Effector memory CD8-positive, alpha-beta T cell (primary cell): ENCODE measurements at regions not wholly inside any gene's neighbourhood (a gene's known extent, or its start where the extent isn't known, plus 50 kb on each side); places are given as distances from the start of the nearest gene placed in this dataset.
"Not testable (repeated sequence)": the region's sequence is repeated elsewhere in the genome, so short reads cannot be mapped to it uniquely, and the experiment has no call there.

ENCODE experiments used
- ATAC-seq: fragments of 150-1000 bp; cut with Tn5 transposase; replicated peaks from 2 replicates; pipeline ENCODE4 v1.10.0; 2021; ENCODE audit warnings: mild to moderate bottlenecking, moderate library complexity
- DNase-seq, 3 experiments: peaks; one replicate each; pipeline ENCODE4 v3.0.0; 2021
- H3K27ac Mint-ChIP-seq, 2 donors: one replicate each; pipeline ENCODE4 v1.8.0; 2022; ENCODE audit warnings: mild to moderate bottlenecking in 2 of 2, mixed read lengths in 2 of 2, moderate library complexity in 2 of 2
- H3K27me3 Mint-ChIP-seq, 2 donors: one replicate each; pipeline ENCODE4 v1.8.0; 2022; ENCODE audit warnings: mixed read lengths in 2 of 2
- H3K36me3 Mint-ChIP-seq: one replicate; pipeline ENCODE4 v1.8.0; 2022; ENCODE audit warnings: mild to moderate bottlenecking, moderate library complexity, mixed read lengths; ENCODE audit not compliant: insufficient read depth
- H3K4me1 Mint-ChIP-seq, 2 donors: one replicate each; pipeline ENCODE4 v1.8.0; 2022; ENCODE audit warnings: low read depth in 2 of 2, mixed read lengths in 2 of 2
- H3K4me3 Mint-ChIP-seq, 2 donors: one replicate each; pipeline ENCODE4 v1.8.0; 2022; ENCODE audit warnings: mild to moderate bottlenecking in 2 of 2, mixed read lengths in 2 of 2, moderate library complexity in 2 of 2
- H3K9me3 Mint-ChIP-seq, 2 donors: one replicate each; pipeline ENCODE4 v1.8.0; 2022; ENCODE audit warnings: mixed read lengths in 2 of 2

DNA sequence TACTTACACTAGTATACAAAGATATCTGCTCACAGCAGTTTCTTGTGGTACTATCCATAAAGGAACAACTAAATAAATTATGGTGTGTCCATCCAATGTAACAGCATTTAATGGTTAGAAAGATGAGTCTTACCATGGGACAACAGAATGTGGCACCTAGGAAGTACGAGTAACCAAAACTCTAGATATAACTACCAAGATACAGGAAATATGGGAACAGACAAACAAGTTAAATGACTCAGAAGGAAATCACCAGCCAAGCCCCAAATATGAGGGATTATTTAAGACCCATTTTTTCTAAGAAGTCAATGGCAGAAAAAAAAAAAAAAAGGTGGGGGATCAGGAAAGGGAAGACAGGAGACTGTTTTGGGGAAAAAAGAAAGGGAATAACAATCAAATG is 294.8 kb downstream of the PRELID2 start:
- no peaks in the 10 kb centered on the region for H3K4me1 Mint-ChIP-seq
- H3K9me3 Mint-ChIP-seq = peaks cover 0 to 3% of the 10 kb centered on the region in 2 donors
- no peak overlapping the region for H3K4me3 Mint-ChIP-seq
- no peaks in the 10 kb centered on the region for H3K27me3 Mint-ChIP-seq
- DNase-seq (no peak), ATAC-seq (no peak)
- no peaks in the 10 kb centered on the region for H3K36me3 Mint-ChIP-seq
- no peak overlapping the region for H3K27ac Mint-ChIP-seq

DNA sequence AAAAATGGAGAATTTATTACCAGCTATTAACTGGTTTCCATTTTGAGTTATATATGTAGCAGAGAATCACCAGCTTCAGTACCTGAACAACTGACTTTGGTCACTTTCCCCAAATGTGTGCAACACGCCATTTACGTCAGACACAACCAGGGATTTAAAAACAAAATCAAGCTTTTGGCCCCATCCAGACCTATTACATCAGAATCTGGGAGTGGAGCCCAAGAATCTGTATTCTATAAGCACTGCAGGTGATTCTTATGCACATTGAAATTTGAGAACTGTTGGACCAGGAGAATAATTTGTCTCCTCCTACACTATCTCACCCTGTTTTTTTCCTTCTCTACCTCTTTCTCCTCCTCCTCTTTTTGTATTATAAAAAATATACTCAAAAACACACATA is 295.9 kb downstream of the PRELID2 start:
- no peak for DNase-seq
- Mint-ChIP-seq H3K27ac (no peak overlapping the region), H3K4me1 (no peaks in the 10 kb centered on the region), H3K9me3 (no peaks in the 10 kb centered on the region), H3K36me3 (no peaks in the 10 kb centered on the region), H3K27me3 (no peaks in the 10 kb centered on the region), H3K4me3 (no peak overlapping the region)
- ATAC-seq = no peak

DNA sequence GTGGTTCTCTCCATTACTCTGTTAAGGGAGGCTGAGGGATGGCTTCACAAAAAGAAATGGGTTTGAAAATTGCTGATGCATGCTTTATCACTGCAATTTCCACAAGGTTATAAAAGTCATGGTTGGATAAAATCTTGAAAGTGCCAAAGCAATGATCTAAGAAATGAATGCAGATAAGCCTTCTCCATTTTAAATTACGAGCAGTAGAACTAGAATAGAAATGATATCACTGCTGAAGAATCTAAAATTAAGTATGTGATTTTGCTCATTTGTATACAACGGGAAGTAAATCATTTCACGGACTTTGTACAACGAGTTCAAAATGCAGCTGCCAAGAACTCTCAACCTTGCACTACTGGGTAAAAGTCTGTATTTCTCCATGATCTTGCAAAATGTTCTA is 299.0 kb downstream of the PRELID2 start:
- Mint-ChIP-seq H3K4me1 (no peaks in the 10 kb centered on the region), H3K27me3 (no peaks in the 10 kb centered on the region), H3K9me3 (peaks cover 0 to 4% of the 10 kb centered on the region in 2 donors), H3K4me3 (no peak overlapping the region), H3K27ac (no peak overlapping the region), H3K36me3 (no peaks in the 10 kb centered on the region)
- no peak for ATAC-seq
- no peak for DNase-seq

DNA sequence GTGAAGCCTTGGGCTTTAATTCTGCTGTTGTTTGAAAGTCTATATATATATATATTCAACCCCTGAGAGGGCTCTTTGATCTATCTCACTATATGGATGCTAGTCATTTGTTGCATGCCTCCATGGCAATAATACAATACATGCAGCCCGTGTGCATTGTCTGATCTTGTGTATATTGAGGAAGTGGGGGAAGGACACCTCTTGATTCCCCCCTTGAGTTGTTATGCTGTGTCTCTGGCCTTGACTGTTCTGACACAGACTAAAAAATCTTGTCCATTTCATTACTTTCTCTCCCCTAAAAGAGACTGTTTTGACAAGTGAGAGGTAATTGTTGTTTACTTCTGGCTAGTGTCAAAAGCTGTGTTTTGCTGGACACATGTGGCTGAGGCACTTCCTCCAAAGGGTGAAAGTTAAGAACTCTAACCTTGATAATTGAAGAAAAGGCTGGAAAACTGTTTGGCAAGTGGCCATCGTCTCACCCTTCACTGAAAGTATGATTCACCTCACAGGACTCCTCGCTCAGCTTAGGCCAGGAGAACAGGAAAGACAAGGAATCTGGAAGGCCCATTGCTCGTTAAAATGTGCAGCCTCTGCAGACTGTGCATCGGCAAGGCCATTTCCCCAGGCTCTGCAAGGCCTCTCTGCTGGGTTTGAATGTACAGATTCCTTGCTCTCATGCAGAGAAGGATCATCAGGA is 304.0 kb downstream of the PRELID2 start:
- H3K9me3 Mint-ChIP-seq = peaks cover 7 to 9% of the 10 kb centered on the region in 2 donors
- no peak overlapping the region for H3K4me3 Mint-ChIP-seq
- H3K27me3 Mint-ChIP-seq = no peaks in the 10 kb centered on the region
- no peak overlapping the region for H3K27ac Mint-ChIP-seq
- H3K36me3 Mint-ChIP-seq = no peaks in the 10 kb centered on the region
- H3K4me1 Mint-ChIP-seq = no peaks in the 10 kb centered on the region
- ATAC-seq = no peak
- DNase-seq = no peak

DNA sequence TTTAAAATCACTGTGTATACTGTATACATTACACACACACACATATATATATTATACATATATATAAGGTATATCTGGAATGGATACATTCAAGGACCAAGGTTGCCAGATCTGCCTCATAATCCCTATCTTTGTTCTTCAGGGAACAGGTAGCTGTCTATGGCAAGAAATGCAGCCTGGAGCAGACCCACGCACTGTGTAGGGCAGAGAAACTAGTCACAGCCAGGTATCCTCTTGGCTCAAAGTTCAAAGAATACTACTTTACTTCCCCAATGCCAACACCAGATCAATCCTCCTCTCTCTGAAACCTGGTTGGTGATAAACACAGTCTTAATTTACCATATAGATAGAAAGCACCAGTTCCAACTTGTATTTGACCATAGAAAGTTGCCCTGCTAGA is 313.6 kb downstream of the PRELID2 start:
- Mint-ChIP-seq H3K36me3 (no peaks in the 10 kb centered on the region), H3K9me3 (peaks cover 5% of the 10 kb centered on the region in 2 donors), H3K4me1 (no peaks in the 10 kb centered on the region), H3K27ac (no peak overlapping the region), H3K4me3 (no peak overlapping the region), H3K27me3 (no peaks in the 10 kb centered on the region)
- DNase-seq (no peak), ATAC-seq (no peak)

DNA sequence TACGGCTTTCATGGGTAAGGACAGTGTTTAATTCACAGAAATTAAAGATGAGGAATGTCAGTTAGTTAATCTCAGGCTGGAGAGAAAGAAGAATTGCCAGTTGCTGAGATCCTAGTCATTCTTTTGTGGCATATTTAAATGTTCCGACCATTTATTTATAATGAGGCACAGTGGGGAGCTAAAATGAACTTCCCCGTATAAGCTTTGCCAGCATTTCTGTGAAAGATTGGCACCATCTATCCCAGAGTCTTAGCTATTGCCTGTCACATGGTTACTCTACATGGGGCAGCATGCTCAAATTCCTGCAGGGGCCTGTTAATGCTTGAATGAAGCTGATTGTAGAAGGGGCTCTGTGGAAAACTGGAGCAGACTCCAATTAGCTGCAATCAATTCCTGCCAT is 314.1 kb downstream of the PRELID2 start:
- no peaks in the 10 kb centered on the region for H3K4me1 Mint-ChIP-seq
- H3K9me3 Mint-ChIP-seq = peaks cover 2 to 5% of the 10 kb centered on the region in 2 donors
- no peaks in the 10 kb centered on the region for H3K36me3 Mint-ChIP-seq
- H3K4me3 Mint-ChIP-seq = no peak overlapping the region
- ATAC-seq (no peak), DNase-seq (no peak)
- H3K27ac Mint-ChIP-seq = no peak overlapping the region
- no peaks in the 10 kb centered on the region for H3K27me3 Mint-ChIP-seq

DNA sequence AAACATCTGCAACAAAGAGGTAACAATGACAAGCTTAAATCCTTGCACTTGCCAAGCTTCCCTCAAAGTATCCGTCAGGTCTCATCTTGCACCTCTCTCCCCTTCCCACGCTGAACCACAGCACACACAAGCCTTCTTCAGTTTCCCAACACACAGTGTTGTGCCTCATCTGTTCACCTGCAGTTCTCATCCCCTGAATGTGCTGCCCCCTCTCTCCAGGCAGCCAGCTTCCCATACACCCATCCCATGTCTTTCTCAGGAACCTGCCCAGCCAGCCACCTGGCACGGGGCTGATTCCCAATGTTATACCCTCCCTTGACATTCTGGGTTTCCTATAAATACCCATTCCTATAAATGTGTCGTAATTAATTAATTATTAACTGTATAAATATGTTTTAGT is 314.8 kb downstream of the PRELID2 start:
- DNase-seq = no peak
- H3K4me3 Mint-ChIP-seq = no peak overlapping the region
- ATAC-seq = no peak
- no peaks in the 10 kb centered on the region for H3K36me3 Mint-ChIP-seq
- no peaks in the 10 kb centered on the region for H3K4me1 Mint-ChIP-seq
- H3K27ac Mint-ChIP-seq = no peak overlapping the region
- H3K9me3 Mint-ChIP-seq = peaks cover 0 to 2% of the 10 kb centered on the region in 2 donors
- no peaks in the 10 kb centered on the region for H3K27me3 Mint-ChIP-seq

DNA sequence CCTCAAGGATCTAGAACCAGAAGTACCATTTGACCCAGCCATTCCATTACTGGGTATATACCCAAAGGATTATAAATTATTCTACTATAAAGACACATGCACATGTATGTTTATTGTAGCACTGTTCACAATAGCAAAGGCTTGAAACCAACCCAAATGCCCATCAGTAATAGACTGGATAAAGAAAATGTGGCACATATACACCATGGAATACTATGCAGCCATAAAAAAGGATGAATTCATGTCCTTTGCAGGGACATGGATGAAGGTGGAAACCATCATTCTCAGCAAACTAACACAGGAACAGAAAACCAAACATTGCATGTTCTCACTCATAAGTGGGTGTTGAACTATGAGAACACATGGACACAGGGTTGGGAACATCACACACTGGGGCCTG is 317.6 kb downstream of the PRELID2 start:
- H3K27me3 Mint-ChIP-seq, H3K36me3 Mint-ChIP-seq, H3K4me1 Mint-ChIP-seq, H3K4me3 Mint-ChIP-seq, ATAC-seq, DNase-seq, H3K9me3 Mint-ChIP-seq, H3K27ac Mint-ChIP-seq: not testable (repeated sequence)

DNA sequence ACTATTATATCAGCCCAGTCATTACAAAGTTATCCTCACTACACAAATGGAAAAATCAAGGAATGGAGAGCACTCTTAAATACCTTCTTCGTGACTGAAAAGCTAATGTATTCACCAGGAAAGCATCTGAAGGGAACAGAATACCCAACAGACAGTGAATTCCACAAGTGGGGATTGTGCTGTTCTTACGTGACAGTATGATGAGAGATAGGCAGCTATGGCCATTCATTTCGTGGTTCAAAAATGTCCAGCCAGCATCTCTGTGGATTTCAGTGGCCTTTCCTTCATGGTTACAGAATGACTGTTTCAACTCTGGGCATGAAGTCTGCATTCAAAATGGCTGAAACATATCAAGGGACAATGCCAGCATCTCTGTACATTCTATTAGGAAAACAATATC is 323.8 kb downstream of the PRELID2 start:
- Mint-ChIP-seq H3K4me3 (no peak overlapping the region), H3K27ac (no peak overlapping the region), H3K4me1 (no peaks in the 10 kb centered on the region), H3K36me3 (no peaks in the 10 kb centered on the region), H3K27me3 (no peaks in the 10 kb centered on the region), H3K9me3 (peaks cover 8% of the 10 kb centered on the region in 2 donors)
- no peak for ATAC-seq
- no peak for DNase-seq

DNA sequence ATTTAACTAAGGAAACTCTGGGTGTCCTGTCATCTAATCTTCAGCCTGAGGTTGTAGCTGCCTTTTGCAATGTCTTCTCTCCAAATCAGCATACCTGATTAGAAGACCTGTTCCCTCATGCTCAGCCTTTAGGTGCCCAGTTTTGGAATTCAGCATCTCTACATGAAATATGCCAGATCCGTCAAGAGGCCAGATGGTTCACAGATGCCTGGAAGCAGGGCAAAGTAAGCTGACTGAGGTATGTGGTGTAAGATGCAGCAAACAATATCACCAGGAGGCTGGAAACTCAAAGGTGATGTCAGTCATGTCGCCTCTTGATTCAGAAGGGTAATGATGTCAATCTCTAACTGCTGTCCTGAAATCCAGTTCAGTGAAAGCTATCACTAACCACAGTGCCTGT is 324.4 kb downstream of the PRELID2 start:
- ATAC-seq (no peak), DNase-seq (no peak)
- H3K27ac Mint-ChIP-seq = no peak overlapping the region
- no peaks in the 10 kb centered on the region for H3K27me3 Mint-ChIP-seq
- peaks cover 8% of the 10 kb centered on the region in 2 donors for H3K9me3 Mint-ChIP-seq
- H3K4me1 Mint-ChIP-seq = no peaks in the 10 kb centered on the region
- H3K4me3 Mint-ChIP-seq = no peak overlapping the region
- no peaks in the 10 kb centered on the region for H3K36me3 Mint-ChIP-seq

DNA sequence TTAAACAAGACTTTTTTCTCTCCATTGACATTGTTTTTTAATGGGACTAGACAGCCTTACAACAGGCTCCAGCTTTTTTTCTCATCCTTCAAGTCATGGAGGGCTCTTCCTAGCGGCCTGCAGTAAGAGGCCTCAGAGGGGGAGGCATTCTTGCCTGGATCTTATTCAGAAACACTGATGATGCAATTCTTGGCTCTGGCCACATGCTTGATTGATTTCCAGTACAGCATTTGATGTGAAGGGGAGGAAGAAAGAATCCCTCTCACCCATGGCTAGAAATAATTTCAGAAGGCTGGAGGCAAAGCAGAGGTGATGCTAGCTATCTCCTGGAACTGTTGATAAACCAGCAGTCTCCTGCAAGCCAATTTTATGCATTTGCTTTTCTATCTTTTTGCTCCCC is 324.8 kb downstream of the PRELID2 start:
- H3K9me3 Mint-ChIP-seq = peaks cover 8% of the 10 kb centered on the region in 2 donors
- no peaks in the 10 kb centered on the region for H3K27me3 Mint-ChIP-seq
- H3K4me3 Mint-ChIP-seq = no peak overlapping the region
- no peaks in the 10 kb centered on the region for H3K4me1 Mint-ChIP-seq
- no peak overlapping the region for H3K27ac Mint-ChIP-seq
- no peak for ATAC-seq
- no peak for DNase-seq
- H3K36me3 Mint-ChIP-seq = no peaks in the 10 kb centered on the region

DNA sequence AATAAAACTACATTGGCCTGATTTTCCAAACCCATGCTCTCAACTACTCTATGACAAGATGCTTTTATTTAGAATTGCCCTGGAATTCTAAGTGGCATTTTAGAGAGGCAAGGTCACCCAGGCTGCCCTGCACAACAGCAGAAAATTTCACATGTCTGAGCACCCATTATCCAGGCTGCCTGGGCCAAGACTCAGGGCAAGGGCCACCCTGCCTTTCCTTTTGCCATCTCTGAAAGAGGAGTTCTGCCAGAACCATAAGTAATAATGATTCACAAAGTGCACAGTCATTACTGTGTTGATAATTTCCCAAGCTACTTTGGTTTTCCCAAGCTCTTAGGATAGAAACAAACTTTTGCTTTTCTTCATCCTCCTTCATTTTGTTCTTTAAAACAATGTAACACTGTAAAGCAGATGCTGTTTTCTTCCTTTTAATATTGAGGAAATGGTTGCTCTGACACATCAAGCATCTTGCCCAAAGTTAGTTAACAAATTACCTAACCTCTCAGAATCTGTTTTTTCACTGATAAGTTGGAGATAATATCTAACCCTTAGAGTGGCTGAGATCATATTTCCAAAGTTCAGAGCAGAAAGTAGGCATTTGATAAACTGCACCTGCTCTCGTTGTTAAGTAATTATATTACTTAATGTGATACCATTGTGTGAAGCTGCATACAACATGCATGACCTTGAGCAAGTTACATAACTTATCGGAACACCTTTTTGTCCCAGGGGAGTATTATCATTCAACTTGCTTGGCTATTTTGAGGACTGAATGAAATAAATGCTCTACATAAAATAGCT is 325.6 kb downstream of the PRELID2 start:
- H3K4me3 Mint-ChIP-seq = no peak overlapping the region
- ATAC-seq (no peak), DNase-seq (no peak)
- no peaks in the 10 kb centered on the region for H3K27me3 Mint-ChIP-seq
- H3K9me3 Mint-ChIP-seq = peaks cover 7 to 8% of the 10 kb centered on the region in 2 donors
- no peaks in the 10 kb centered on the region for H3K36me3 Mint-ChIP-seq
- H3K27ac Mint-ChIP-seq = no peak overlapping the region
- H3K4me1 Mint-ChIP-seq = no peaks in the 10 kb centered on the region

DNA sequence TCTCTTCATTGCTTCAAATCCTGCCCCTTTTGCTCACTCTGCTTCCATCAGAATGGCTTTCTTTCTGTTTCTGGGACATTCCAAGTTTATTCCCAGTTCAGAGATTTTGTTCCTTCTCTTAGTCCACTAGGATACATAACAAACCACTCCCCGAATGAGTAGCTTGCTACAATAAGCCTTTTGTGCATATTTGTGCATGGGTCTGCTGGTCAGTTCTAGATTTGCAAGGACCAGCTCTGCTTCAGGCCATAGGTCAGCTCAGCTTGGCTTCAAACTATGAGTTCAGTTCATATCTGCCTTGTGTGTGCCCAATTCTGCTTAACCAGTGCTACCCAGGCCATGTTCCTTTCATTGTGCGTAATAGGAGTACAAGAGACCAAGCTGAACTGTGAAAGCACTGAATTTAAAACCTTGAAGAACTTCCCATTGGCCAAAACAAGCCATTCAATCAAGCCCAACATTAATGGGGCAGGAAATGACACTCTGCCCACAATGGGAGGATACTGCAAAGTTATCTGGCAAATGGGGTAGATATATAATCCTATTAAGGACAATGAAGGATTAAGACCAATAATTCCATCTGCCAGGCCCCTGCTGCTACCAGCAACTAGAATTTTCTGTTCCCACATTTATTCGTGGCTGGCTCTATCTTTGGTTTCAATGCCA is 328.8 kb downstream of the PRELID2 start:
- no peak overlapping the region for H3K4me3 Mint-ChIP-seq
- peaks cover 4 to 9% of the 10 kb centered on the region in 2 donors for H3K9me3 Mint-ChIP-seq
- H3K27me3 Mint-ChIP-seq = no peaks in the 10 kb centered on the region
- no peak overlapping the region for H3K27ac Mint-ChIP-seq
- ATAC-seq (no peak), DNase-seq (no peak)
- H3K4me1 Mint-ChIP-seq = no peaks in the 10 kb centered on the region
- H3K36me3 Mint-ChIP-seq = no peaks in the 10 kb centered on the region

DNA sequence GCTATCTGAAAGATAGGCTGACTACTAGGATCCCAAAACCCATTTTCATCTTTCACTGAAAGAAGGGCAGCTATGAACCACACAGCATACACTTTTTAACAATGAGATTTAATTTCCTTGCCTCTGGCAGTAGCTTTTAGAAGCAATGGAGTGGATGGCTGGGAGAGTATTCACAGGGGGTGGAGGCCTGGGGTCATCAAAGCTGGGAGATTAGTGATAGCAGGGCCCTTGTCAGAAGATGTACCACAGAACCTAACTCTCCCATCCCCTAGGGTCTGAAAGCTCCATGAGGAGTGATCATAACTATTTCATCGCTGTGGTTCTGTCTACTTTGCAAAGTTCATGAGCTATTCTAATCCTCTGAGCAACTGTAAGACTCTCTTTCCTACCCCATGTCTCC is 332.2 kb downstream of the PRELID2 start:
- Mint-ChIP-seq H3K4me1 (no peaks in the 10 kb centered on the region), H3K4me3 (no peak overlapping the region), H3K27ac (no peak overlapping the region), H3K36me3 (no peaks in the 10 kb centered on the region), H3K9me3 (peaks cover 5 to 9% of the 10 kb centered on the region in 2 donors), H3K27me3 (no peaks in the 10 kb centered on the region)
- no peak for ATAC-seq
- no peak for DNase-seq
